GM12892 (cell line): ENCODE measurements at regions not wholly inside any gene's neighbourhood (a gene's known extent, or its start where the extent isn't known, plus 50 kb on each side); places are given as distances from the start of the nearest gene placed in this dataset.

Experiments used
- POLR2A ChIP-seq: IDR thresholded peaks from 2 replicates; pipeline ENCODE4 v1.6.1; 2011; ENCODE audit warnings: low read depth, low read length, control low read depth
- POLR2AphosphoS5 ChIP-seq: IDR thresholded peaks from 2 replicates; pipeline ENCODE4 v1.6.1; 2011; ENCODE audit warnings: low read depth, low read length, control low read depth
- TAF1 ChIP-seq: IDR thresholded peaks from 2 replicates; pipeline ENCODE4 v1.6.1; 2011; ENCODE audit warnings: low read depth, mild to moderate bottlenecking, control low read depth, low read length, borderline replicate concordance

DNA sequence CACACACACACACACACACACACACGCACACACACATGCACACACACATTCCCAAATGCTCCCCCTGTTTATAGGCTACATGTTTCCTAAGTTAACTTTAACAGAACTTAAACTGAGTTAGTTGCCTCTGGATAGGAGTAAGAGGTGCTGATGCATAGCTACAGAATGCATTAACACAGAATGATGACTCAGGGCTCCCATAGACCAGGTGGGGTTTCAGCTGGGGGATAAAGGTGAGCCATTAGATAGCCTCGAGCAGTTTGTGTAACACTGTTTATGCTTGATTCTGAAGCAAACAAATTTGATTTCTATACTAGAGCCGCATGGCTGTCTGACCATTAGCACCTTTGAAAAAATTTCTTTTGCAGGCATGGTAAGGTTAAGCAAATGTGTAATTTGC, 741.0 kb downstream of the PLCL1 start:
- TF ChIP-seq POLR2AphosphoS5 (no peak), POLR2A (no peak), TAF1 (no peak)
